ENCODE measurements at regions not wholly inside any gene's neighbourhood (a gene's known extent, or its start where the extent isn't known, plus 50 kb on each side); places are given as distances from the start of the nearest gene placed in this dataset.

DNA sequence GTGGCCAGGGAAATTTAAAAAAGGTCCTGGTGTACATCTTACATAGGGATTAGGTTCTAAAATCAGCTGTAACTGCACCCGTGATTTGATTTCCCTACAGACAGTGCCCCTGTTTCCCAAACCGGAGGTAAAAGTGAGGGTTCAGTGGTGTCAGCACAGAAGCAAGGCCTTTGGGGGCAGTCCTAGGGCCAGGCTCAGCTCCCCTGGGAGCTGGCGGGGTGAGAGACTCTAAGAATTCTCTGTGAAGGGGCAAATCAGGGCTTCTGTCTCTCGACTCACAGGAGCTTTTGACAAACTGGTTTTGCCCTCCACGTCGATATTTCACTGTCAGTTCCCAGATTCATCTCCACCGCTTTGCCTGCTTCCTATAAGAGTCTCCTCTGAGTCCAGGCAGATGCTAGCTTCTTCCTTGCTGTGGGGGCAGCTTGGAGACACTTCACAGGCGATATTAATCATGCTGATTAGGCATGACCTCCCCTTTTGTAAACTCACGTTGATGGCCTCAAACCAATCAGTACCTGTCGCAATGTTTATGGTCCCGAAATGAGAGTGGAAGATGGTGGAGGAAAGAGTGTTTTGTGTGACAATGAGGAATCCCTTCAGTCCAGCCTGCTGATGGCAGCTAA is 234.2 kb upstream of the TOX3 start:
- no peak overlapping the region for H3K18ac ChIP-seq (ENCODE audit: low read length)
- H3K79me2 ChIP-seq (ENCODE audit: control insufficient read depth, insufficient read depth, low read length, poor library complexity), result no peaks in the 10 kb centered on the region
- H3K4me2 ChIP-seq (ENCODE audit: low read length), result no peak overlapping the region
- no peaks in the 10 kb centered on the region for H3K36me3 ChIP-seq (ENCODE audit: control insufficient read depth in 1 of 2, insufficient read depth in 2 of 2, low read length in 2 of 2)
- no peak overlapping the region for H3K4me3 ChIP-seq (ENCODE audit: low read depth, low read length)
- no peak overlapping the region for H2AFZ ChIP-seq (ENCODE audit: insufficient read depth, low read length, poor library complexity)
- no peak for DNase-seq
- no peak overlapping the region for H3K4ac ChIP-seq (ENCODE audit: low read depth, low read length)
- no CpG with 5 or more reads among the region's 11 CpGs for WGBS (ENCODE audit: extremely low coverage, insufficient coverage, insufficient read length)
- no peak overlapping the region for H2BK12ac ChIP-seq (ENCODE audit: low read length)
- H2BK5ac ChIP-seq (ENCODE audit: low read depth, low read length, poor library complexity), result no peak overlapping the region
- no peak overlapping the region for H2AK5ac ChIP-seq (ENCODE audit: low read length)
- H4K91ac ChIP-seq (ENCODE audit: low read depth, low read length), result no peak overlapping the region
- peaks cover 0 to 2% of the 10 kb centered on the region in 2 experiments for H3K4me1 ChIP-seq (ENCODE audit: control insufficient read depth in 1 of 2, insufficient read depth in 2 of 2, low read length in 2 of 2)
- H3K79me1 ChIP-seq (ENCODE audit: low read length), result no peaks in the 10 kb centered on the region
- H3K23ac ChIP-seq (ENCODE audit: low read length), result no peak overlapping the region
- no peak overlapping the region for H3K27ac ChIP-seq (ENCODE audit: low read depth, low read length)
- no peak overlapping the region for H3K14ac ChIP-seq (ENCODE audit: low read length)
- H3K9ac ChIP-seq (ENCODE audit: low read length), result no peak overlapping the region
- H3K27me3 ChIP-seq (ENCODE audit: insufficient read depth, low read length), result no peaks in the 10 kb centered on the region
- H3K9me3 ChIP-seq (ENCODE audit: insufficient read depth, low read depth, low read length), result no peaks in the 10 kb centered on the region
- H4K12ac ChIP-seq (ENCODE audit: low read depth, low read length), result no peak overlapping the region
- no peak overlapping the region for H2BK120ac ChIP-seq (ENCODE audit: insufficient read depth, low read length, poor library complexity)
- no peak overlapping the region for H4K8ac ChIP-seq (ENCODE audit: low read depth, low read length)

DNA sequence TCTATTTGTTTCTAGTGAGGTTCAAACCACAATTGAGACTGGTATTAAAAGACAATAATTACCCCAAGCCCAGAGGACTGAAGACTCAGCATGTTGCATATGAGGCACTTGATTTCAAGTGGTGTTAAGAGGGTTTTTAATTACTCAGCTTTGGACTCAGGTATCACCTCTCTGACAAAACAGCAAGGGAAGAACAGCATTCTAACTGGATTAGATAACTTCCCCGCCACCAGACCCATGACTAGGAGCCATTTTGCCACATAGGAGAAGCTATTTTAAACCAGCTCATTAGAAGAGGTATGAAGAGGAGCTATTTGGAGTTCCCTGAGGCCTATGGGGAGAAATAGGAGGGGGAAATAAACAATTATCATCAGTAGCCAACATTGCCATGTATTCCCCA is 226.1 kb upstream of the TOX3 start:
- Histone ChIP-seq H4K8ac (ENCODE audit: low read depth, low read length) (no peak overlapping the region), H3K4me3 (ENCODE audit: low read depth, low read length) (no peak overlapping the region), H3K23ac (ENCODE audit: low read length) (no peak overlapping the region), H3K18ac (ENCODE audit: low read length) (no peak overlapping the region), H4K91ac (ENCODE audit: low read depth, low read length) (no peak overlapping the region), H3K27ac (ENCODE audit: low read depth, low read length) (no peak overlapping the region), H3K4ac (ENCODE audit: low read depth, low read length) (no peak overlapping the region), H3K4me2 (ENCODE audit: low read length) (no peak overlapping the region), H2AK5ac (ENCODE audit: low read length) (no peak overlapping the region), H3K79me2 (ENCODE audit: control insufficient read depth, insufficient read depth, low read length, poor library complexity) (no peaks in the 10 kb centered on the region), H2BK5ac (ENCODE audit: low read depth, low read length, poor library complexity) (no peak overlapping the region), H3K4me1 (ENCODE audit: control insufficient read depth in 1 of 2, insufficient read depth in 2 of 2, low read length in 2 of 2) (no peaks in the 10 kb centered on the region), H2BK120ac (ENCODE audit: insufficient read depth, low read length, poor library complexity) (no peak overlapping the region), H3K14ac (ENCODE audit: low read length) (no peak overlapping the region), H3K79me1 (ENCODE audit: low read length) (no peaks in the 10 kb centered on the region), H2BK12ac (ENCODE audit: low read length) (no peak overlapping the region), H3K27me3 (ENCODE audit: insufficient read depth, low read length) (no peaks in the 10 kb centered on the region), H2AFZ (ENCODE audit: insufficient read depth, low read length, poor library complexity) (no peak overlapping the region), H3K9ac (ENCODE audit: low read length) (no peak overlapping the region), H3K36me3 (ENCODE audit: control insufficient read depth in 1 of 2, insufficient read depth in 2 of 2, low read length in 2 of 2) (no peaks in the 10 kb centered on the region), H4K12ac (ENCODE audit: low read depth, low read length) (no peak overlapping the region), H3K9me3 (ENCODE audit: insufficient read depth, low read depth, low read length) (no peaks in the 10 kb centered on the region)
- no peak for DNase-seq
- no CpG with 5 or more reads among the region's 1 CpG for WGBS (ENCODE audit: extremely low coverage, insufficient coverage, insufficient read length)

DNA sequence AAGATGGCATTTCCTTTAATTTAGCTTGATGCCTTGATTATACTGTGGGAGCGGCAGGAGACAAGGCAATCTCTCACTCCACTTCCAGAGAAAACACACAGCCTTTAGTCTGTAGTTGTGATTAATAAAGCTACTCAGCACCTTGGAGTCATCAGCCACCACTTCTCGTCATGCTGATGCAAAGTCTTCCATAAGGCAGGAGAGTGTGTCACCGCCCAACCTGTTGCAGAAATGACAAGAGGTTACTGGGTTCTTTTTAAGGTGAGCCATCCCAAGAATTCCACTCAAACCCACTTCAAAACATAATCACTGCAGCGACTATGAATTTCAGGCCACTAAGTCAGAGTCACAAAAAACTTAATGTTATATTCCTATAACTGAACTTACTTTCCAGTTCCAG is 223.9 kb upstream of the TOX3 start:
- H3K27me3 ChIP-seq (ENCODE audit: insufficient read depth, low read length), result no peaks in the 10 kb centered on the region
- H4K91ac ChIP-seq (ENCODE audit: low read depth, low read length), result no peak overlapping the region
- no peaks in the 10 kb centered on the region for H3K9me3 ChIP-seq (ENCODE audit: insufficient read depth, low read depth, low read length)
- no peaks in the 10 kb centered on the region for H3K36me3 ChIP-seq (ENCODE audit: control insufficient read depth in 1 of 2, insufficient read depth in 2 of 2, low read length in 2 of 2)
- H3K79me1 ChIP-seq (ENCODE audit: low read length), result no peaks in the 10 kb centered on the region
- no peak overlapping the region for H4K8ac ChIP-seq (ENCODE audit: low read depth, low read length)
- no peak overlapping the region for H2BK120ac ChIP-seq (ENCODE audit: insufficient read depth, low read length, poor library complexity)
- no peak overlapping the region for H3K23ac ChIP-seq (ENCODE audit: low read length)
- H3K79me2 ChIP-seq (ENCODE audit: control insufficient read depth, insufficient read depth, low read length, poor library complexity), result no peaks in the 10 kb centered on the region
- no peak overlapping the region for H2AK5ac ChIP-seq (ENCODE audit: low read length)
- H4K12ac ChIP-seq (ENCODE audit: low read depth, low read length), result no peak overlapping the region
- no peak overlapping the region for H3K27ac ChIP-seq (ENCODE audit: low read depth, low read length)
- H3K4me2 ChIP-seq (ENCODE audit: low read length), result no peak overlapping the region
- H3K14ac ChIP-seq (ENCODE audit: low read length), result no peak overlapping the region
- no CpG with 5 or more reads among the region's 4 CpGs for WGBS (ENCODE audit: extremely low coverage, insufficient coverage, insufficient read length)
- H3K4me1 ChIP-seq (ENCODE audit: control insufficient read depth in 1 of 2, insufficient read depth in 2 of 2, low read length in 2 of 2), result no peaks in the 10 kb centered on the region
- no peak overlapping the region for H3K18ac ChIP-seq (ENCODE audit: low read length)
- H2AFZ ChIP-seq (ENCODE audit: insufficient read depth, low read length, poor library complexity), result no peak overlapping the region
- no peak overlapping the region for H2BK5ac ChIP-seq (ENCODE audit: low read depth, low read length, poor library complexity)
- no peak overlapping the region for H3K4ac ChIP-seq (ENCODE audit: low read depth, low read length)
- H2BK12ac ChIP-seq (ENCODE audit: low read length), result no peak overlapping the region
- no peak for DNase-seq
- H3K4me3 ChIP-seq (ENCODE audit: low read depth, low read length), result no peak overlapping the region
- H3K9ac ChIP-seq (ENCODE audit: low read length), result no peak overlapping the region

DNA sequence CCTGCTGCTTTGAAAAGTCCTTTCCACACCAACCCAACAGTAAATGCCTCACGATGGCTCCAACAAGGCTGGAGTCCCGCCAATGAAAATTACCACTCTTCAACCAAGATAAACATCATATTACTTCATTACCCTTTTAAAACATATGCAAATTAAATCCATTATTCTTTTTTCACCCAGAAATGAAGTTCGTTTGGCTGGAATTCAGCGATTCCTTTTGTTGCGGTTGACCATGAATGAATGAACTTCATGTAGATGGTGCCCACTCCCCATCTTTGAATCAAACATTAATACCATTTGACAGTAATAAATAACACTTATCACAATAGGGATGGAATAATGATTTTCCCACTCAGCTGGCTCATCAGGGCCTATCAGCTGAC is 211.5 kb upstream of the TOX3 start:
- no peak overlapping the region for H3K9ac ChIP-seq (ENCODE audit: low read length)
- H4K12ac ChIP-seq (ENCODE audit: low read depth, low read length), result no peak overlapping the region
- no peak overlapping the region for H3K27ac ChIP-seq (ENCODE audit: low read depth, low read length)
- H3K9me3 ChIP-seq (ENCODE audit: insufficient read depth, low read depth, low read length), result peaks cover 8% of the 10 kb centered on the region
- H3K23ac ChIP-seq (ENCODE audit: low read length), result no peak overlapping the region
- H4K8ac ChIP-seq (ENCODE audit: low read depth, low read length), result no peak overlapping the region
- H3K79me2 ChIP-seq (ENCODE audit: control insufficient read depth, insufficient read depth, low read length, poor library complexity), result no peaks in the 10 kb centered on the region
- no peak overlapping the region for H2BK120ac ChIP-seq (ENCODE audit: insufficient read depth, low read length, poor library complexity)
- no peaks in the 10 kb centered on the region for H3K36me3 ChIP-seq (ENCODE audit: control insufficient read depth in 1 of 2, insufficient read depth in 2 of 2, low read length in 2 of 2)
- H3K27me3 ChIP-seq (ENCODE audit: insufficient read depth, low read length), result no peaks in the 10 kb centered on the region
- no peak overlapping the region for H2AK5ac ChIP-seq (ENCODE audit: low read length)
- H3K4me1 ChIP-seq (ENCODE audit: control insufficient read depth in 1 of 2, insufficient read depth in 2 of 2, low read length in 2 of 2), result no peaks in the 10 kb centered on the region
- H2AFZ ChIP-seq (ENCODE audit: insufficient read depth, low read length, poor library complexity), result no peak overlapping the region
- no peak overlapping the region for H3K4me3 ChIP-seq (ENCODE audit: low read depth, low read length)
- no CpG with 5 or more reads among the region's 5 CpGs for WGBS (ENCODE audit: extremely low coverage, insufficient coverage, insufficient read length)
- DNase-seq, result no peak
- H4K91ac ChIP-seq (ENCODE audit: low read depth, low read length), result no peak overlapping the region
- no peak overlapping the region for H2BK12ac ChIP-seq (ENCODE audit: low read length)
- no peak overlapping the region for H2BK5ac ChIP-seq (ENCODE audit: low read depth, low read length, poor library complexity)
- H3K79me1 ChIP-seq (ENCODE audit: low read length), result no peaks in the 10 kb centered on the region
- H3K14ac ChIP-seq (ENCODE audit: low read length), result no peak overlapping the region
- H3K4me2 ChIP-seq (ENCODE audit: low read length), result no peak overlapping the region
- no peak overlapping the region for H3K4ac ChIP-seq (ENCODE audit: low read depth, low read length)
- H3K18ac ChIP-seq (ENCODE audit: low read length), result no peak overlapping the region
